HG03565 (cell line): ENCODE measurements at regions not wholly inside any gene's neighbourhood (a gene's known extent, or its start where the extent isn't known, plus 50 kb on each side); places are given as distances from the start of the nearest gene placed in this dataset.

Experiments
- ATAC-seq: cut with Tn5 transposase; IDR thresholded peaks from one replicate; pipeline ENCODE4 v1.9.1; 2021; ENCODE audit warnings: mild to moderate bottlenecking, moderate library complexity; ENCODE audit not compliant: unreplicated experiment

DNA sequence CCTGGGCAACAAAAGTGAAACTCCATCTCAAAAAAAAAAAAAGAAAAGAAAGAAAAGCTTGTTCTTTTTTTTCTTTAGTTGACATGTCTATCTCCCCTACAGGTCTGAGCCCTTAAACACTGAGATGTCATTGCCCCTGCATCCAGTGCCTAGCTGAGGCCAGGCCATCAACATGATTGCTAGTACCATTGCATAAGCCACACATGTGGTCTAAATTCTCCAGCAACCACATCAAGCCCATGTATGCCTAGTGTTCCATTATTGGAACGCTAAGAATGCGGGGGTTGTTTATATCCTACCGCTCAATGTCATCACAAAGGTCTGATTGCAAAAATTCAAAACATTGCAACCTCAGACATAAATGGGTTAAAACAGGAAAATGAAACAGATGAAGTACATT is 62.7 kb downstream of the NPTX2 start:
- ATAC-seq, result no peak

DNA sequence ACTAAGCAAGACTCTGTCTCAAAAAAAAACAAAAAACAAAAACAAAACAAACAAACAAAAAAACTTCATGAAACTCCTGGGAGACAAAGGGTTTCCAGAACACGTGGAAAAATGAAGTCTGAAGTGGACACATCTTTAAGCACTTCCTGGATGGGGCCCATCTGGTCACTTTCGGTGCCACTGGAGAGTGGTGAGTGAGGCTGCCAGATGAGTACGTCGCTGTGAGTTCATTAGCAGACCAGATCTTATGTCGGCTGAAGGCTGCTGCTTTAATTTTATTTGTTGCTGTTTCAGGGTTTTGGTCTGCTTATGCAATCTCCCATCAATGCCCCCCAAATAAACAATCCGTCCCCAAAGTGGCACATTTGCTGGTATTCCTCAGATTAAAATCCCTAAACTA is 64.4 kb downstream of the NPTX2 start:
- ATAC-seq, result no peak

DNA sequence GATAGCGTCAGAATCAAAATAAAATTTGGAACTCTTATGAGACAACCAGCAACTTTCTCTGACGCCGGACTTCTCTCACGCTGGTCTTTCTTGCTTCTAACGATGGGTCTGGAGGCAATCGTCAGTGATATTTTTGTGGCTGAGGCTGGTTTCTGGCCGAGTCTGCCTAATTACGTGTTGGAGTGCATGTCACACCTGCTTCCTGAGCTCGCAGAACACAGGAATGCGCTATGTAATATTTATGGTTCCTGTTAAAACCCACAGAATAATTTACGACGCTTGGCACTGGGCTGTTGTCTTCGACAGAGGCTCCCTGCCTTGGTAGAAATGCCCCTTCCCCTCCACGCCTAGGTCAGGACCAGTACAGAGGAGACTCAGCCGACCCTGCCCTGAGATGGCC is 64.9 kb downstream of the NPTX2 start:
- no peak for ATAC-seq

DNA sequence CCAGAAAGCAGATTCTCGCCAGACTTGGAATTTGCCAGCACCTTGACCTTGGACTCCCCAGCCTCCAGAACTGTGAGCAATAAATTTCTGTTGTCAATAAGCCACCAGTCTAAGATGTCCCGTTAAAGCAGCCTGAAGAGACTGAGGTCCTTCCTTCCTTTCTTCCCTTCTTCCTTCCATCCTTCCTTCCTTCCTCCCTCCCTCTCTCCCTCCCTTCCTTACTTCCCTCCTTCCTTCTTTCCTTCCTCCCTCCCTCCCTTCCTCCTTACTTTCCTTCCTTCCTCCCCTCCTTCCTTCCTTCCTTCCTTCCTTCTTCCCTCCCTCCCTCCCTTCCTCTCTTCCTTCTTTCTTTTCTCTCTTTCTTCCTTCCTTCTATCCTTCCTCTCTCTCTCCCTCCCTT is 66.4 kb downstream of the NPTX2 start:
- no peak for ATAC-seq

DNA sequence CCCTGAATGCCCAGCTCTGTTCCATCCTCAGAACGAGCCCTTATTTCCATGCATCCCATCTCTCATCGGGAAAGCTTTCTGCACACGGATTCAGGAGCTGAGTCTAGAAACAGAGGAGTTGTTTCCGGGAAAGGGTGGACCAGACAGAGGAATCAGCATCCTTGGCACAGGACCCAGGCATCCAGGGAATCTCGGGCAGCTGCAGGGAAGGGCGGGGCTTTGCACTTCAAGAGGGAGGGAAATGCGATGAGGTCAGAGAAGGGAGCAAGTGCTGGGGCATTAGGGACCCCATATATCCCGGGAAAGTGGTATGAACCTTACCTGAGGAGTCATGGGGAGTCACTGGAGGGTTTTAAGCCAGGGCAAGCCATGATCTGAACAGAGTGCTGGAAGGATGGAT is 68.5 kb downstream of the NPTX2 start:
- no peak for ATAC-seq

DNA sequence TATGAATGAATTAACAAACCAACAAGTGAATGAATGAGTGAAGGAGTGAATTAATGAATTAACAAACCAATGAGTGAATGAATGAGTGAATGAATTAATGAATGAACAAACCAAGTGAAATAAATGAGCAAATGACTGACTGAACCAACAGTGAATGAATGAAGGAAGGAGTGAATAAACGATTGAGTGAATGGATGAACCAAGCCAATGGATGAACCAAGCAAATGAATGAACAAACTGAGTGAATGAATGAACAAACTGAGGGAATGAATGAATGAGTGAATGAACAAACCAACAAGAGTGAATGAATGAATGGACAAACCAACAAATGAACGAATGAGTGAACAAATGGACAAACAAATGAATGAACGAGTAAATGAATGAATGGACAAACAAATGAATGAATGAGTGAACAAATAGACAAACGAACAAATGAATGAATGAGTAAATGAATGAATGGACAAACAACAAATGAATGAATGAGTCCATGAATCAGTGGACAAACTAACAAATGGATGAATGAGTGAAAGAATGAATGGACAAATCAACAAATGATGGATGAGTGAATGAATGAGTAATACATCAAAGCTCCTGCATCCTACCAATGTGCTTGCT is 69.5 kb downstream of the NPTX2 start:
- no peak for ATAC-seq

DNA sequence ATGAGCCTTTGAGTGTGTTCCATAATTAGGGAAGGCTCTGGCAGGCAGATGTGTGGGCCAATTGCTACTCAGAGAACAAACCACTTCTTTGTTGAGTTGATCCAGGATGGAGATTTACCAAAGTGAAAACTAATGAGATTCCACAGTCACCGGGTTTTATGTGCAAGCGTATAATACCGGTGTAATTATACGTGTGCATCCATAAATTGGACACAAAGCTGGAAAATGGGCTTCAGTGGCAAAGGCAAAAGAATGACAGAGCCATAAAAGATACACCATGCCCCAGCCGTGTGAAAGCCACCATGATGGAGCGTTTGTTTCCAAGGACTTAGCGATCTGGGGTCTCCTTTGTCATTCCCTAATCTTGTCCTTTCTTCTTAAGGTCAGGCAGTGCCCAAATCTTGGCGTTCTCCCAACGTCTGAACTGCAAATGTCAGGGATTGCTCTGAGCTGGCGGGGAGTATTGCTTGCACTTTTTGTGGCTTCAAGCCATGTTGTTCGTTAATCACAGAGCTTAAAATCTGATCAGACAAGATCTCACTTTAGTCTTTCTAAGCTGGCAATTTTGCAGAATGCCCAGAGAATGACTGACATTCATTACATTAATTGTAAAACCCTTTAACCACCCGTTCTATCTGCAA is 70.1 kb downstream of the NPTX2 start:
- no peak for ATAC-seq

DNA sequence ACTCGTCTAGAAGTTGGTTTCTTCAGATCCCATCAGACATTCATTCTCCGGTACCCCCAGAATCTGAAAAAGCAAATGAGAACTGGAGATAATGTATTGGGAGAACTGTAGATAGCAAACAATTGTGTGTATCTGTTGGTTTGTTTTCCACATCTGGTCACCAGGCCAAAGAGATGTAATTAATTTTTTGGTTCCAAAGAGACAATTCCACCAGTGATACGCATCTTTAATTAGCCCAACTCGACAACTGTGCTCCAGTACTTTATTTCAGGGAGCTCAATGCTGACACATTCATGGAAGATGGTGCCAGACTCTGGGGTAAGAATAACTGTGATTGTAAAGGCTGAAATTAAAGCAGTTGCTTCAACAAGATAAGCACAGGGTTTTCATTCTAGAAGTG is 74.5 kb downstream of the NPTX2 start:
- ATAC-seq, result no peak

DNA sequence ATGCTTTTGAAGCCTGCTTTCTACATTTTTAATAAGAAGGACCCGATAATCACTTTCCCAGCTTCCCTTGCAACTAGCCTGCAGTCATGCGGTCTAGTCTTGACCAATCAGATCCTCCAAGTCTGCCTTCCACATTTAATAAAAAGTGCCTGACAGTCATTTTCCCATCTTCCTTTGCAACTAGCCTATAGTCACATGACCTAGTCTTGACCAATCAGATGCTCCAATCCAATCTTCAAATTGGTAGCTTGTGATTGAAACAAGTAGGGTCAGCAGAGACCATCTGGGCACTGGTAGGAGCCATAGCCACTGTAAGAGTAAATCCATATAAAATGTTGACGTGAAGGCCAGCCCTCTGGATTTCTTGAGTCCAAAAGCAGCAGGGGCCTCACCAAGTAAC is 80.0 kb downstream of the NPTX2 start:
- ATAC-seq, result no peak

DNA sequence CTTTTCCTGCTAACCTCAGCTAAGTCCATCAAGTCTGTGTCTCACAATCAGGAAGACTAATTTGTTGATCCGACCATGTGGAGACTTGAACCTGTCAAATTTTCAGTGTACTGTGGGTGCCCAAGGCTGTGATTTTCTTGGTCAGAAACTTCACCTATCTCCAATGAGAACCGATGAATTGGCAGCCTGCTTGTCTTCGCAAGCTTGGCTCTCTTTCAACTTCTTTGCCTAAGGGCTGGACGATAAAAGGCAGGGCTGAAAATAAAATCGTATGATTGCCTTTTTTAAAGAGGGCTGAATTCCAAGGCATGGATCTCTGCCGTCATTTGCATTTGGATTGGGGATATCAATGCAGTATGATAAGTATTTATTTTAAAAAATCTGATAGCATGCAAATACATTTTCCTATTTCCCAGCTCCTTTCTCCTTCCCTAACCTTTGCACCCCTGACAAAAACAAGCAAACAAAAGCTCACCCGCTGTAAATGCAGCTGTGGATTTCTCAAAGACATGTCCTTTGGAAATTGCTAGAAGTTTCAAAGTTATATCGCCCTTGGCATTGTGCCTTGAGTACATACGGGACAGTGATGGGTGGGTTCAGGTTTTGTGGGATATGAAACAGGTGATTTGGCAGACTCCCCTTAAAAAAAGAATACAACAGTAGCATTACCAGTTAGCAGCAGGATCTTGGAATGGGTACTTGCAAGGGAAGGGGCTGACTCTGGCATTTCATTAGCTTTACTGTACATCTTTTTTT is 80.6 kb downstream of the NPTX2 start:
- no peak for ATAC-seq

DNA sequence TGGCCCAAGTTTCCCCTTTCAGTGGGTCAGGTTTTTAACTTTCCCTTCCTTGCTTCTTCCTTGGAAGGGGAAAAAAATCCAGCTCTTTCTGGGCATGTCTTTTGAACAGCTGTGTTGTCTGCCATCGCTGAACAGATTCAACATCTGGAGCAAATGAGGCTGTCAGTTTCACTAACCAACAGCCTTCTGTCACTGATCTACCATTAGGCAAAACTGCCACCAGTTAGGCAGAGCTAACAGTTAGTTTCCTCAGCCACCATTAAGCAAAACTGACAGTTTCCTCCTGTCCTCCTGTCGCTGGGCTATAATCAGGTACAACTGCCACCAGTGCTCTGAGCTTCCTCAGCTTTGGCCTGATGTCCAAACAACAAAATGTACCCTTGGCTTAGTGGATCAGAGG is 81.9 kb downstream of the NPTX2 start:
- no peak for ATAC-seq

DNA sequence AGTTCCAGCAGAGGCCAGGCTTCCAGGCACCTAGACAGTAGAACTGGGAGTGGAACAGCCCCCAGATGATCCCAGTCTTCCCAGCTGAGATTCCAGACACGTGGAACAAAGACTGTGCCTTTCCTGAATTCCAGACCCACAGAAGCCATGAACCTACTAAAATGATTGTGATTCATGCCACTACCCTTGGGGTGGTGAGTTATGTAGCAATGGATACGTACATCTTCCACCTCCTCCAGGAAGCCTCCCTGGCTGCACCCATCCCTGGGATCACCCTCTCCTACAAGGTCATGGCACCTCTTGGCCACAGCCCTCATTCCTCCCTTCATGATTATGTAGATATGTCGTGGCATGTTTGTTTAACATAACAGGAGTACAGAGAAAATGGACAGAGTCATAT is 83.4 kb downstream of the NPTX2 start:
- no peak for ATAC-seq

DNA sequence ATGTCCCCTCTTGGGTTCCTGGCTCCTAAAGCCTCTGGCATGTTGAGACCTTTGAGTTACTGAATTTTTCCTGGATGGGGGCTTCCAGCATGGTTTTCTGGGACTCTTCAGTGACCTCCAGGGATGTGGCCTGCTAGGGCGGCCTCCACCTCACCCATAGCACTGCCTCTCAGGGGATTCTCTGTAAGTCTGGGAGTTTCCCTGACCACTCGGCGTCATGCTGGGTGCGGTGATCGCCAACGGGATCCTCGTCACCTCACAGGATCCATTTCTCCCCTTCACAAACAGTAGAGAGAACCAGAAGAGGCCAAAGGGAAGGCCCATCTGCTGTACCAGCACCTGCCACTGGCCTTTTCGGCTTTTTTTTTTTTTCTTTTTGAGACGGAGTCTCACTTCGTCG is 84.3 kb downstream of the NPTX2 start:
- no peak for ATAC-seq

DNA sequence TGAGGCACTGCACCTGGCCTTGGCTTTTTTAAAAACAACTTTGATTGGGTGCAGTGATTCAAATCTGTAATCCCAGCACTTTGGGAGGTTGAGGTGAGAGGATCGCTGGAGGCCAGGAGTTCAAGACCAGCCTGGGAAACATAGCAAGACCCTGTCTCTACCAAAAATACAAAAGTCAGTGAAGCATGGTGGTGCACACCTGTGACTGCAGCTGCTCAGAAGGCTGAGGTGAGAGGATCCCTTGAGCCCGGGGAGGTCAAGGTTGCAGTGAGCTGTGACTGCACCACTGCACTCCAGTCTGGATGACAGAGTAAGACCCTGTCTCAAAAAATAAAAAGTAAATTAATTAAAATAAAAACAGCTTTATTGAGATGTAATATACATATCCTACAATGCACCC is 84.9 kb downstream of the NPTX2 start:
- no peak for ATAC-seq

DNA sequence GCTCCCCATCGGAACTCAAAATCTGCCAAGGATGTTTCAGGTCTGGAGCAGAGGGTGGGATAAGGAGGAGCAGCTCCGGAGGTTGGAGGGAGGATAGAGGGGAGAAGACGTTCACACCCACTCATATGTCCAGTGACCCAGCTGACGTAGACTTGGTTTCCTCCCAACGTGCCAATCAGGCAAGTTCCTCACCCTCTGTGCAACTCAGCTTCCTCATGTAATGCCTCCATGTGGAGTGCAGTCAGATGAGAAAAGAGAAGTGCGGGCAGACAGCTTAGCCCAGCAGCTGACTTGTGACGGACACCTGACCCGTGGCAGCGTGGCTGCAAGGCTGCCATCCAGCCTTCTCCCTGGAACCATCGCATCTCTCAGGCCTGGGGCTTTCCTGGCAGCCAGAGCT is 86.8 kb downstream of the NPTX2 start:
- no peak for ATAC-seq

DNA sequence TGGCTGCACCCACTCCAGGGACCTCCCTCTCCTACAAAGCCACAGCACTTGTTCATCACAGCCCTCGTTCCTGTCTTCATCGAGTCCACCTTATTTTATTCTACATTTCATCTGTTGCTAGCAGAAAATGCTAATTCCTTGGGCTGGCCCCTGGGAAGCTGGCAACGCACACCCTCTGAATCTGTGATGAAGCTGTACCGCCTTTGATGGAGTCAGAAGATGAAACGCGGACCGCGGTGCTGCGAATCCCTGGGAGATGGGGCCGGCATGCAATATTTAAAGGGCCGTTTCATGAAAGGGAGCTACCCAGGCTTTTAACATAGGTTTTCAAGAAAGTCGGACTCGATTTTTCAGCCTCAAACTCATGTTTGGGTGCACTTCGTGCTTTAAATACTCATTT is 88.5 kb downstream of the NPTX2 start:
- ATAC-seq, result no peak

DNA sequence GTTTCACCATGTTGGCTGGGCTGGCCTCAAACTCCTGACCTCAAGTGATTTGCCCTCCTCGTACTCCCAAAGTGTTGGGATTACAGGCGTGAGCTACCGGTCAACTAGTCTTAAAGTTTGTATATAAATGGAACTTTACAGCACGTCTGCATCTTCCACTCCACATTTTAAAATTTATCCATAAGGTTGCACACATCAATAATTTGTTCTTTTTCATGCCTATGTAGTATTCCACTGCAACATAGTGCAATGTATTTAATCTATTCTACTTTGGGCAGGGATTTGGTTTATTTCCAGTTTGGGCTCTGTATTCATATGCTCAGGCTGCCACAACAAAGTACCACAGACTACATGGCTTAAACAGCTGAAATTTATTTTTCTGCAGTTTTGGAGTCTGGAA is 90.0 kb downstream of the NPTX2 start:
- no peak for ATAC-seq

DNA sequence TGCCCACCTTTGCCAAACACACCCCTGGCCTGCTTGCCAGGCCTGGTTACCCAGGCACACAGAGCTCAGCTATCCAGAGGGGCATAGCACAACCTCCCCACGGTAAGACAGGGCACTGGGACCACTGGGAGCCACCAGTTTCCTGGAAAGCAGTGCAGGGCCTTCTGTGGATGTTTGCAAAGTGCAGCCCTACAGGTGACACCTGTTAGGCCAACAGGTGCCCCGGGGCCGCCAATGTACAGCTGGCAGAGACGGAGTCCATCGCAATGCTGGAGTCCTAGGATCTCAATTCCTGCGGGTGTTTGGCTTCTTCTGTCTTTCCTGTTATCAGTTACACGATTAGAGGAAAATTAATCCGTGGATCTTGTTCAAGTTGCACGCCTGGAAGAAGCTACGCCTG is 94.9 kb downstream of the NPTX2 start:
- ATAC-seq, result no peak

DNA sequence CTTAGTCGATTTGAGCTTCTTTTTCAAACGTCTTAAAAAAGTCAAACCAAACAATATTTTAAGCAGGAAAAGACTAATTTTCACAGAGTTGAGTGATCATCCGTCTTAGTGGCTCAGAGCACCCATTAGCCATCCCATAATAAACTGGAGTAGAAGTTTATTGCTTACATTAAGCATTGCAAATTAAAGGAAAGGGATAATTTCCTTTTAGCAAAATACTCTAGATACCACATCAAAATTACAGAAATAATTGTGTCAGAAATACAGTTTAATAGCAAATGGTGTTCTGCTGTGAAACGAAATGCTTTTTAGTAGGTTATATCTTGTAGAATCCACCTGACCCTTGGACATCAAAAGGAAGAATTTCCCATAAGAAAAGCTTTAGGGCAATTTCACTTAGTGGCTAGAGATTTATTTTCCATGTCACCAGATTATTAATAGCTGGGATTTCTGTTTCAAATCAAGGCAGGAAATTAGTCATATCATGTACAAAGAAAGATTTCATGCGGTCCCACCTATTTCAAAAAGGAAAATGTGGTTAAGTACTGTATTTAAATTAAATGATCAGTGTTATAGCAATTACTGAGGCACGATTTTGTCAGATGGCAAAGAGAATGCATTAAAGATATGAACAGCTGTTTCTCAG is 96.2 kb downstream of the NPTX2 start:
- ATAC-seq, result no peak

DNA sequence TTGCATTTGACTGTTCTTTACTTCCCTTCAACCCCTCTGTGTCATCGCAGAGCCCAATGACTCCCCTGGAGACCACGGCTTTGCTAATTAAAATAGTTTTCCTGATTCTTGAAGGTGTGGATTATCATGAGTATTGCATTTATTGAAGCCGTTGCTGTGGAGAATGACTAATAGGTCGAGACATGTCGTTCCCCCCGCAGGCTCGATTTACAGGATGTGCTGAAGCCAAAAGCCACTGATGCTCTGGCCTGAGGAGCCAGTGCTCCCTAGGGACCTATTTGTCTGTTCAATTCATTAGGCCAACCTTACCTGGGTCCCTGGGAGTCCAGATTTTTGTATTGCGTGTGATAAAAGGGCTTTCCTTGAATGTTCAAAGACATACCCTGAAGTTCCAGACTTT is 102.3 kb downstream of the NPTX2 start:
- ATAC-seq, result no peak

DNA sequence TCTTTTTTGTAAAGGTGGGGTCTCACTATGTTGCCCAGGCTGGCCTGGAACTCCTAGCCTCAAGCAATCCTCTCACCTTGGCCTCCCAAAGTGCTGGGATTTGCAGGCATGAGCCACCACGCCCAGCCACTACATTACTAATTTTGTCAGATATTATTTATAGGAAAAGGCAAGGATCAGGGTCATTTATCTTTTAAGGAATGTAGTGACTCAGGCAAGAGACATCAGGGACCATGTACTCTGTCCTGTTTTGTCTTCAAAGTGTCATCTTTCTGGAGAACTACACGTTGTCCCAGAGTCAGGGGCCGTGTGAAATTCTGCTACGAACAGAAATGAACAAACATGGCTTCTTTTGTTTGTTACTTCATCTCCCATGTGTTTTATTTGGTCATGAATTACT is 105.3 kb downstream of the NPTX2 start:
- ATAC-seq, result no peak

DNA sequence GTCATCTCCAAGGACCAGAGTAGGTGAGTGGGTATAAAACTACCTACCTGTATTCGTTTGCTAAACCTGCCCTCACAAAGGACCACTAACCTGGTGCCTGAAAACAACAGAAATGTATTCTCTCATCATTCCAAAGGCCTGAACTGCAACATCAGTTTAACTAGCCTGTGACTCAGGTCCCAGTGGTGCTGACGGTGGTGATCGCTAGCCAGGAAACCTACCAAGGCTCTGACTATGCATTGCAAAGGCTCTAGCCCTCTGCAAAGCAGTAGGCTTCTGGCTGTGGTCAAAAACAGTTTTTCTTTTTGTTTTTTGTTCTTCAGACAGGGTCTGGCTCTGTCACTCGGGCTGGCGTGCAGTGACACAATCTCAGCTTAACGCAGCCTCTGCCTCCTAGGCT is 107.5 kb downstream of the NPTX2 start:
- no peak for ATAC-seq
